DOHH2 (cell line): ENCODE measurements at regions not wholly inside any gene's neighbourhood (a gene's known extent, or its start where the extent isn't known, plus 50 kb on each side); places are given as distances from the start of the nearest gene placed in this dataset.

Source experiments
- H3F3A ChIP-seq: fragments of 200-600 bp; sonication (generic), shearing (Covaris generic); 2 replicates; pipeline ENCODE4 v1.6.0; 2016; ENCODE audit warnings: antibody characterized with exemption, mild to moderate bottlenecking; ENCODE audit not compliant: control insufficient read depth, insufficient read depth
- H3K27ac ChIP-seq: fragments of 200-600 bp; sonication (generic); 2 replicates; pipeline ENCODE4 v1.5.1; 2014; ENCODE audit warnings: low read depth, mild to moderate bottlenecking, low read length, moderate library complexity
- H3K27me3 ChIP-seq: fragments of 200-600 bp; sonication (generic); 2 replicates; pipeline ENCODE4 v1.6.1; 2014; ENCODE audit warnings: mild to moderate bottlenecking, low read length, mixed read lengths; ENCODE audit not compliant: control insufficient read depth
- H3K36me3 ChIP-seq: fragments of 200-600 bp; sonication (generic); 2 replicates; pipeline ENCODE4 v1.6.1; 2014; ENCODE audit warnings: mild to moderate bottlenecking, low read length, moderate library complexity, mixed read lengths; ENCODE audit not compliant: control insufficient read depth
- H3K4me1 ChIP-seq: fragments of 200-600 bp; sonication (generic); 2 replicates; pipeline ENCODE4 v1.6.1; 2014; ENCODE audit warnings: mild to moderate bottlenecking, low read length, mixed read lengths; ENCODE audit not compliant: control insufficient read depth
- H3K4me2 ChIP-seq: fragments of 200-600 bp; sonication (generic); 2 replicates; pipeline ENCODE4 v1.6.0; 2014; ENCODE audit warnings: mild to moderate bottlenecking, low read length, moderate library complexity
- H3K4me3 ChIP-seq: fragments of 200-600 bp; sonication (generic); 2 replicates; pipeline ENCODE4 v1.5.1; 2014; ENCODE audit warnings: mild to moderate bottlenecking, low read length, mixed read lengths
- H3K79me2 ChIP-seq: fragments of 200-600 bp; sonication (generic); 2 replicates; pipeline ENCODE4 v1.6.1; 2014; ENCODE audit warnings: mild to moderate bottlenecking, low read length, mixed read lengths; ENCODE audit not compliant: control insufficient read depth
- H3K9me2 ChIP-seq: fragments of 200-600 bp; sonication (generic); replicated peaks from 2 replicates; pipeline ENCODE4 v1.6.1; 2014; ENCODE audit warnings: mild to moderate bottlenecking, low read length, mixed read lengths; ENCODE audit not compliant: control insufficient read depth
- H3K9me3 ChIP-seq: fragments of 200-600 bp; sonication (generic); 2 replicates; pipeline ENCODE4 v1.6.1; 2014; ENCODE audit warnings: antibody characterized with exemption, low read length, mixed read lengths; ENCODE audit not compliant: control insufficient read depth, insufficient read depth
- H4K20me1 ChIP-seq: fragments of 200-600 bp; sonication (generic); 2 replicates; pipeline ENCODE4 v1.6.0; 2014; ENCODE audit warnings: low read depth, mild to moderate bottlenecking, antibody characterized with exemption, low read length, moderate library complexity; ENCODE audit not compliant: control insufficient read depth, insufficient read depth
- EZH2phosphoT487 ChIP-seq: fragments of 200-600 bp; sonication (generic); IDR thresholded peaks from 2 replicates; pipeline ENCODE4 v1.6.1; 2017; ENCODE audit warnings: borderline replicate concordance, mild to moderate bottlenecking, antibody characterized with exemption, low read length, moderate library complexity, mixed read lengths
- TF ChIP-seq, protein P1 (sequence below): fragments of 200-600 bp; sonication (generic); IDR thresholded peaks from one replicate; pipeline ENCODE4 v1.5.1; 2014; ENCODE audit warnings: antibody characterized with exemption, mild to moderate bottlenecking, low read depth, low read length; ENCODE audit not compliant: poor library complexity, severe bottlenecking

GRCh38 chr9:115212125-115212605, 94.2 kb upstream of the TNC start:
- 0 out of 2 replicates have a peak overlapping the region, but pooled peaks have one; percentile 0 for H3K4me2 ChIP-seq

DNA sequence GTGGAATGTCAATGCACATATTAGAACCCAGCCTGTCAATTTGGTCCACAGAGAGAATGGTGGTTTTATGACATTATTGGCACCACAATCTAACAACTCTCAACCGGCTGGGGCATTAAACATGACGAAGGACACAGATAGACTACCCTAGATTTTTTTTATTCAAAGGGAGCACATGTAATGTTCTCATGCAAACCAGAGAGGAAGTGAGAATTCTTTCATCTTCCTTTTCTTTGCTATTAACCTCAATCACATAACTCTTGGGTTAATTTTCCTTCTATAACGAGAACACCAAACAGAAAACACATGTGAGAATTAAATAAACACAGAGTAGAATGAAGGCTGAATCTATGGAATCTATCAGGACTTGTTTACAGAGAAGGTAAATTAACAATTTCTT, 94.9 kb upstream of the TNC start:
- TF ChIP-seq, protein P1, sequence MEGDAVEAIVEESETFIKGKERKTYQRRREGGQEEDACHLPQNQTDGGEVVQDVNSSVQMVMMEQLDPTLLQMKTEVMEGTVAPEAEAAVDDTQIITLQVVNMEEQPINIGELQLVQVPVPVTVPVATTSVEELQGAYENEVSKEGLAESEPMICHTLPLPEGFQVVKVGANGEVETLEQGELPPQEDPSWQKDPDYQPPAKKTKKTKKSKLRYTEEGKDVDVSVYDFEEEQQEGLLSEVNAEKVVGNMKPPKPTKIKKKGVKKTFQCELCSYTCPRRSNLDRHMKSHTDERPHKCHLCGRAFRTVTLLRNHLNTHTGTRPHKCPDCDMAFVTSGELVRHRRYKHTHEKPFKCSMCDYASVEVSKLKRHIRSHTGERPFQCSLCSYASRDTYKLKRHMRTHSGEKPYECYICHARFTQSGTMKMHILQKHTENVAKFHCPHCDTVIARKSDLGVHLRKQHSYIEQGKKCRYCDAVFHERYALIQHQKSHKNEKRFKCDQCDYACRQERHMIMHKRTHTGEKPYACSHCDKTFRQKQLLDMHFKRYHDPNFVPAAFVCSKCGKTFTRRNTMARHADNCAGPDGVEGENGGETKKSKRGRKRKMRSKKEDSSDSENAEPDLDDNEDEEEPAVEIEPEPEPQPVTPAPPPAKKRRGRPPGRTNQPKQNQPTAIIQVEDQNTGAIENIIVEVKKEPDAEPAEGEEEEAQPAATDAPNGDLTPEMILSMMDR, result no peak
- TF ChIP-seq EZH2phosphoT487, result no peak
- Histone ChIP-seq H3K4me3 (no peak overlapping the region), H3K4me2 (0 out of 2 replicates have a peak overlapping the region, but pooled peaks have one; percentile 0), H3F3A (no peaks in the 10 kb centered on the region), H3K36me3 (no peaks in the 10 kb centered on the region), H3K9me2 (no peaks in the 10 kb centered on the region), H3K4me1 (peaks cover 9% of the 10 kb centered on the region), H4K20me1 (no peaks in the 10 kb centered on the region), H3K9me3 (no peaks in the 10 kb centered on the region), H3K27ac (no peak overlapping the region), H3K79me2 (no peaks in the 10 kb centered on the region), H3K27me3 (peaks cover 33% of the 10 kb centered on the region)

More at GRCh38 chr9:115212125-115212605, 94.2 kb upstream of the TNC start:
- no peaks in the 10 kb centered on the region for H3K36me3 ChIP-seq
- H3F3A ChIP-seq, result no peaks in the 10 kb centered on the region
- H4K20me1 ChIP-seq, result no peaks in the 10 kb centered on the region
- peaks cover 36% of the 10 kb centered on the region for H3K27me3 ChIP-seq
- H3K4me1 ChIP-seq, result peaks cover 9% of the 10 kb centered on the region
- TF ChIP-seq, protein P1, result no peak
- TF ChIP-seq EZH2phosphoT487, result no peak
- no peak overlapping the region for H3K4me3 ChIP-seq
- H3K27ac ChIP-seq, result no peak overlapping the region
- no peaks in the 10 kb centered on the region for H3K79me2 ChIP-seq
- H3K9me3 ChIP-seq, result no peaks in the 10 kb centered on the region
- no peaks in the 10 kb centered on the region for H3K9me2 ChIP-seq

GRCh38 chr9:115213818-115214334, 95.9 kb upstream of the TNC start:
- no peaks in the 10 kb centered on the region for H4K20me1 ChIP-seq
- peaks cover 28% of the 10 kb centered on the region for H3K27me3 ChIP-seq
- no peaks in the 10 kb centered on the region for H3F3A ChIP-seq
- H3K4me2 ChIP-seq, result no peak overlapping the region
- H3K9me3 ChIP-seq, result no peaks in the 10 kb centered on the region
- H3K79me2 ChIP-seq, result no peaks in the 10 kb centered on the region
- H3K36me3 ChIP-seq, result no peaks in the 10 kb centered on the region
- H3K4me3 ChIP-seq, result no peak overlapping the region
- H3K27ac ChIP-seq, result no peak overlapping the region
- peaks cover 9% of the 10 kb centered on the region for H3K4me1 ChIP-seq
- TF ChIP-seq EZH2phosphoT487, result no peak
- TF ChIP-seq, protein P1, result no peak
- H3K9me2 ChIP-seq, result no peaks in the 10 kb centered on the region
